ENCODE measurements at regions not wholly inside any gene's neighbourhood (a gene's known extent, or its start where the extent isn't known, plus 50 kb on each side); places are given as distances from the start of the nearest gene placed in this dataset.

GRCh38 chr2:145543155-145543554 lies 1023.2 kb upstream of the ZEB2 start:
- no peaks in the 10 kb centered on the region for H3K9me3 ChIP-seq
- H3K4me1 ChIP-seq, result no peaks in the 10 kb centered on the region
- no peak overlapping the region for H3K27ac ChIP-seq
- 85 to 88% methylated on average over 2 of the region's 2 CpGs for WGBS, 2 donors
- intact Hi-C loops (cut with DNase I; ENCODE audit: low total_unique reads), result no loop called here
- H3K4me3 ChIP-seq, result no peak overlapping the region
- DNase-seq, result no peak
- no peaks in the 10 kb centered on the region for H3K27me3 ChIP-seq
- no peak for TF ChIP-seq POLR2A (IDR thresholded peaks at IDR 0.05)
- TF ChIP-seq, protein P1, sequence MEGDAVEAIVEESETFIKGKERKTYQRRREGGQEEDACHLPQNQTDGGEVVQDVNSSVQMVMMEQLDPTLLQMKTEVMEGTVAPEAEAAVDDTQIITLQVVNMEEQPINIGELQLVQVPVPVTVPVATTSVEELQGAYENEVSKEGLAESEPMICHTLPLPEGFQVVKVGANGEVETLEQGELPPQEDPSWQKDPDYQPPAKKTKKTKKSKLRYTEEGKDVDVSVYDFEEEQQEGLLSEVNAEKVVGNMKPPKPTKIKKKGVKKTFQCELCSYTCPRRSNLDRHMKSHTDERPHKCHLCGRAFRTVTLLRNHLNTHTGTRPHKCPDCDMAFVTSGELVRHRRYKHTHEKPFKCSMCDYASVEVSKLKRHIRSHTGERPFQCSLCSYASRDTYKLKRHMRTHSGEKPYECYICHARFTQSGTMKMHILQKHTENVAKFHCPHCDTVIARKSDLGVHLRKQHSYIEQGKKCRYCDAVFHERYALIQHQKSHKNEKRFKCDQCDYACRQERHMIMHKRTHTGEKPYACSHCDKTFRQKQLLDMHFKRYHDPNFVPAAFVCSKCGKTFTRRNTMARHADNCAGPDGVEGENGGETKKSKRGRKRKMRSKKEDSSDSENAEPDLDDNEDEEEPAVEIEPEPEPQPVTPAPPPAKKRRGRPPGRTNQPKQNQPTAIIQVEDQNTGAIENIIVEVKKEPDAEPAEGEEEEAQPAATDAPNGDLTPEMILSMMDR (IDR thresholded peaks at IDR 0.05), result no peak
- no peaks in the 10 kb centered on the region for H3K36me3 ChIP-seq (ENCODE audit: low read depth, missing control alignments)

DNA sequence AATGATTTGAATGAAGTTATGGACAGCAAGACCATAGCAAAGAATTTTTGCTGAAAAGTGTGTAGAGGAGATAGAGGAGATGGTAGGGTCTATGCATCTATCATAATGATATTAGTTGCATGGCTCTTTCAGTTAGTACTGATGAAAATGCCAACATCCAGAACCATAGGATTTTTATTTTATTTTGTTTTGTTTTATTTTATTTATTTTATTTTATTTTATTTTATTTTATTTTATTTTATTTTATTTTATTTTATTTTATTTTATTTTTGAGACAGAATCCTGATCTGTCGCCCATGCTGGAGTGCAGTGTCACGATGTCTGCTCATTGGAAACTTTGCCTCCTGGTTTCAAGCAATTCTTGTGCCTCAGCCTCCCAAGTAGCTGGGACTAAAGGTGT lies 1021.1 kb upstream of the ZEB2 start:
- TF ChIP-seq POLR2A (IDR thresholded peaks at IDR 0.05), result no peak
- TF ChIP-seq, protein P1 (IDR thresholded peaks at IDR 0.05), result no peak
- Histone ChIP-seq H3K27me3 (no peaks in the 10 kb centered on the region), H3K27ac (no peak overlapping the region), H3K4me3 (no peak overlapping the region), H3K9me3 (no peaks in the 10 kb centered on the region), H3K4me1 (no peaks in the 10 kb centered on the region), H3K36me3 (ENCODE audit: low read depth, missing control alignments) (no peaks in the 10 kb centered on the region)
- intact Hi-C loops (cut with DNase I; ENCODE audit: low total_unique reads), result no loop called here
- no peak for DNase-seq
- 90 to 100% methylated on average over 2 of the region's 2 CpGs for WGBS, 2 donors

DNA sequence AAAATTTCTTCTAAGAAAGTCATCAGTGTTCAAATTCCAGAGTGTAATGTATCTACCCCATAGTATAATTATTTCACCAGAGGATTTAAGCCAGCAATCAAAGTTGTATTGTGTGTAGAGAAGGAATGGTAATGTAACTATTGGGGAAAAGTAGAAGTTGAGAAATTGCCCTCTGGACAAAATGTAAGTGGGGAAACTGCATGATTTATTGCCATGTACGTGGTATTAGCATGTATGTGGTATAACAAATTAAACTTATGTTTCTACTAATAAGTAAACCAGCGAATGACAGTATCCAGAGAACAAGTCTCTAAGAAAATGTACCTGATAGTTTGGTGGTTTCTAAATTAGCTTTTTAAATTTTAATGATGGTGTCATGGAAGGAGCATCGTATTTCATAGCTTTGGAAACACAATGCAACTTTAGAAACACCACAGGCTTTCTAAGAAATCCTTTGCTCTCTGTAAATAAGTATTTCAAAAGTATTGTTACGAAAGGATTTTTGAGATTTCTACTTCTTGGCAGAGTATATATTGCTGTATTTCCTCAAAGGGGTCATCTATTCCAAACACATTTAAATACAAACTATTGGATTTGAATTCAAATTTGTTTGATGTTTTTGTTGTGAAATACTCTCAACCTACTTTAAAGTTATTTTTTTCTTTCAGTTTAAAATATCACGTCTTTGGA lies 1018.9 kb upstream of the ZEB2 start:
- TF ChIP-seq, protein P1 (IDR thresholded peaks at IDR 0.05), result no peak
- TF ChIP-seq POLR2A (IDR thresholded peaks at IDR 0.05), result no peak
- intact Hi-C loops (cut with DNase I; ENCODE audit: low total_unique reads), result no loop called here
- DNase-seq, result no peak
- no peaks in the 10 kb centered on the region for H3K4me1 ChIP-seq
- 73 to 78% methylated on average over 5 of the region's 5 CpGs for WGBS, 2 donors
- no peak overlapping the region for H3K27ac ChIP-seq
- H3K27me3 ChIP-seq, result no peaks in the 10 kb centered on the region
- no peaks in the 10 kb centered on the region for H3K9me3 ChIP-seq
- H3K4me3 ChIP-seq, result no peak overlapping the region
- no peaks in the 10 kb centered on the region for H3K36me3 ChIP-seq (ENCODE audit: low read depth, missing control alignments)

- Histone ChIP-seq H3K4me3 (no peak overlapping the region), H3K27ac (no peak overlapping the region), H3K9me3 (no peaks in the 10 kb centered on the region), H3K36me3 (ENCODE audit: low read depth, missing control alignments) (no peaks in the 10 kb centered on the region), H3K27me3 (no peaks in the 10 kb centered on the region), H3K4me1 (no peaks in the 10 kb centered on the region)
- TF ChIP-seq POLR2A (IDR thresholded peaks at IDR 0.05), result no peak
- TF ChIP-seq, protein P1 (IDR thresholded peaks at IDR 0.05), result no peak
- no peak for DNase-seq
- intact Hi-C loops (cut with DNase I; ENCODE audit: low total_unique reads), result no loop called here
Observed at GRCh38 chr2:145530653-145531052, 1010.7 kb upstream of the ZEB2 start.

GRCh38 chr2:145524836-145525235 lies 1004.9 kb upstream of the ZEB2 start:
- no peak for TF ChIP-seq POLR2A (IDR thresholded peaks at IDR 0.05)
- TF ChIP-seq, protein P1 (IDR thresholded peaks at IDR 0.05), result no peak
- DNase-seq, result no peak
- H3K36me3 ChIP-seq (ENCODE audit: low read depth, missing control alignments), result no peaks in the 10 kb centered on the region
- H3K4me3 ChIP-seq, result no peak overlapping the region
- WGBS, 2 donors, result 53 to 55% methylated on average over 1 of the region's 1 CpG
- H3K27ac ChIP-seq, result no peak overlapping the region
- intact Hi-C loops (cut with DNase I; ENCODE audit: low total_unique reads), result no loop called here
- H3K4me1 ChIP-seq, result no peaks in the 10 kb centered on the region
- no peaks in the 10 kb centered on the region for H3K27me3 ChIP-seq
- no peaks in the 10 kb centered on the region for H3K9me3 ChIP-seq

Measured in testis (tissue), 2 donors.